SK-N-SH (cell line): ENCODE measurements at regions not wholly inside any gene's neighbourhood (a gene's known extent, or its start where the extent isn't known, plus 50 kb on each side); places are given as distances from the start of the nearest gene placed in this dataset.
"Not testable (repeated sequence)": the region's sequence is repeated elsewhere in the genome, so short reads cannot be mapped to it uniquely, and the experiment has no call there.

Source experiments
- CTCF ChIA-PET: fragments of 300-600, 350-600 bp; formaldehyde crosslinking; extraction: SDS; loops from one replicate; lab custom pipeline; 2021; lab: Yijun Ruan, JAX
- POLR2A ChIA-PET: fragments of 350-600 bp; sonication (Branson Sonifier 250); formaldehyde crosslinking; extraction: SDS; loops from one replicate; lab custom pipeline; 2020; ENCODE audit warnings: antibody characterized with exemption, inconsistent platforms; lab: Yijun Ruan, JAX
- DNase-seq: peaks from one replicate; pipeline ENCODE4 v3.0.0; 2012
- H2AFZ ChIP-seq: fragments of 200-600 bp; sonication (generic); 2 replicates; pipeline ENCODE4 v1.8.1; 2016; ENCODE audit warnings: antibody characterized with exemption, mild to moderate bottlenecking, low read depth
- H3F3A ChIP-seq: fragments of 200-600 bp; sonication (generic); replicated peaks from 2 replicates; pipeline ENCODE3; 2016; ENCODE audit warnings: antibody characterized with exemption, mild to moderate bottlenecking; ENCODE audit not compliant: insufficient read depth
- H3K27ac ChIP-seq, 2 experiments: fragments of 200-500 bp in 1 of 2; fragments of 200-600 bp in 1 of 2; sonication (Bioruptor generic) in 1 of 2; sonication (generic), shearing (Covaris generic) in 1 of 2; 2 replicates each; pipeline versions ENCODE4 v1.5.1 to v1.6.1; 2014 to 2016; ENCODE audit warnings: low read depth in 2 of 2, inconsistent platforms in 1 of 2, low read length in 1 of 2, mild to moderate bottlenecking in 1 of 2, mixed read lengths in 1 of 2
- H3K27me3 ChIP-seq: fragments of 200-600 bp; sonication (generic), shearing (Covaris generic); 2 replicates; pipeline ENCODE4 v1.6.1; 2016; ENCODE audit warnings: mixed run types; ENCODE audit not compliant: insufficient read depth
- H3K36me3 ChIP-seq, 2 experiments: fragments of 200-500 bp in 1 of 2; fragments of 200-600 bp in 1 of 2; sonication (Bioruptor generic) in 1 of 2; sonication (generic) in 1 of 2; replicated peaks in 1 of 2; 2 replicates each; pipeline versions ENCODE3 to v1.5.1; 2014 to 2016; ENCODE audit warnings: low read length in 1 of 2, mild to moderate bottlenecking in 1 of 2; ENCODE audit not compliant: insufficient read depth in 2 of 2, control insufficient read depth in 1 of 2
- H3K4me1 ChIP-seq, 2 experiments: fragments of 200-500 bp in 1 of 2; fragments of 200-600 bp in 1 of 2; sonication (Bioruptor generic) in 1 of 2; sonication (generic), shearing (Covaris generic) in 1 of 2; 2 replicates each; pipeline versions ENCODE4 v1.5.1 to v1.6.1; 2014 to 2016; ENCODE audit warnings: low read depth in 1 of 2, low read length in 1 of 2, mixed run types in 1 of 2; ENCODE audit not compliant: insufficient read depth in 2 of 2, control insufficient read depth in 1 of 2
- H3K4me2 ChIP-seq: fragments of 200-600 bp; sonication (generic), shearing (Covaris generic); 2 replicates; pipeline ENCODE4 v1.6.1; 2017; ENCODE audit warnings: mixed run types
- H3K4me3 ChIP-seq, 2 experiments: fragments of 200-500 bp in 1 of 2; fragments of 200-600 bp in 1 of 2; sonication (Bioruptor generic) in 1 of 2; sonication (generic), shearing (Covaris generic) in 1 of 2; 2 replicates each; pipeline versions ENCODE4 v1.5.1 to v1.8.1; 2014 to 2016; ENCODE audit warnings: low read depth in 2 of 2, inconsistent platforms in 1 of 2, low read length in 1 of 2, mild to moderate bottlenecking in 1 of 2, mixed read lengths in 1 of 2, moderate library complexity in 1 of 2
- H3K79me2 ChIP-seq: fragments of 200-600 bp; sonication (generic); 2 replicates; pipeline ENCODE4 v1.8.1; 2017; ENCODE audit warnings: mild to moderate bottlenecking; ENCODE audit not compliant: insufficient read depth
- H3K9ac ChIP-seq: fragments of 200-600 bp; sonication (generic); 2 replicates; pipeline ENCODE4 v1.6.1; 2017; ENCODE audit warnings: mixed run types
- H3K9me2 ChIP-seq: fragments of 200-600 bp; sonication (generic); 2 replicates; pipeline ENCODE4 v1.6.1; 2017; ENCODE audit warnings: mixed run types
- H3K9me3 ChIP-seq: fragments of 200-600 bp; sonication (generic); 2 replicates; pipeline ENCODE4 v1.6.1; 2017; ENCODE audit warnings: mixed run types, mild to moderate bottlenecking, moderate library complexity
- H4K20me1 ChIP-seq: fragments of 200-600 bp; sonication (generic); 2 replicates; pipeline ENCODE4 v1.6.1; 2017; ENCODE audit warnings: mild to moderate bottlenecking, mixed run types; ENCODE audit not compliant: insufficient read depth
- CHD2 ChIP-seq: fragments of 150-350 bp; IDR thresholded peaks from 2 replicates; pipeline ENCODE4 v1.6.1; 2018; ENCODE audit warnings: low read length; ENCODE audit not compliant: partially characterized antibody
- EP300 ChIP-seq, 2 experiments: IDR thresholded peaks; 2 replicates each; pipeline versions ENCODE4 v1.4.0 to v1.6.1; 2012; ENCODE audit warnings: borderline replicate concordance in 1 of 2, low read depth in 1 of 2, low read length in 1 of 2
- EZH2phosphoT487 ChIP-seq: fragments of 200-600 bp; sonication (generic); IDR thresholded peaks from 2 replicates; pipeline ENCODE4 v1.6.1; 2017; ENCODE audit warnings: low read depth, mixed run types, mild to moderate bottlenecking, antibody characterized with exemption, moderate library complexity, borderline replicate concordance
- FOSL2 ChIP-seq: IDR thresholded peaks from 2 replicates; pipeline ENCODE4 v1.4.0; 2012; ENCODE audit warnings: low read depth, mild to moderate bottlenecking, moderate library complexity, borderline replicate concordance
- FOXM1 ChIP-seq: IDR thresholded peaks from 2 replicates; pipeline ENCODE4 v1.4.0; 2012; ENCODE audit warnings: low read depth, mild to moderate bottlenecking
- NRF1 ChIP-seq: IDR thresholded peaks from 2 replicates; pipeline ENCODE4 v1.6.1; 2012; ENCODE audit warnings: low read depth, mild to moderate bottlenecking, low read length
- POLR2AphosphoS5 ChIP-seq: IDR thresholded peaks from 2 replicates; pipeline ENCODE4 v1.6.1; 2012; ENCODE audit warnings: low read depth, low read length
- RFX5 ChIP-seq: IDR thresholded peaks from 2 replicates; pipeline ENCODE4 v1.6.1; 2012; ENCODE audit warnings: mild to moderate bottlenecking, improper control_type of control experiment, low read length
- RXRA ChIP-seq: IDR thresholded peaks from 2 replicates; pipeline ENCODE4 v1.4.0; 2012; ENCODE audit warnings: low read depth, mild to moderate bottlenecking, borderline replicate concordance
- SIN3A ChIP-seq: IDR thresholded peaks from 2 replicates; pipeline ENCODE4 v1.6.1; 2012; ENCODE audit warnings: low read depth, mild to moderate bottlenecking, low read length, moderate library complexity, borderline replicate concordance
- SMC3 ChIP-seq: IDR thresholded peaks from 2 replicates; pipeline ENCODE4 v1.6.1; 2012; ENCODE audit warnings: low read depth, low read length, improper control_type of control experiment
- TAF1 ChIP-seq: IDR thresholded peaks from 2 replicates; pipeline ENCODE4 v1.6.1; 2012; ENCODE audit warnings: low read depth, mild to moderate bottlenecking, low read length, moderate library complexity, borderline replicate concordance
- TEAD4 ChIP-seq: IDR thresholded peaks from 2 replicates; pipeline ENCODE4 v1.4.0; 2012; ENCODE audit warnings: mild to moderate bottlenecking, borderline replicate concordance; ENCODE audit not compliant: insufficient read depth
- YY1 ChIP-seq: IDR thresholded peaks from 2 replicates; pipeline ENCODE4 v1.4.0; 2012; ENCODE audit warnings: low read depth, mild to moderate bottlenecking
- WGBS: methylation state at CpG from one replicate; pipeline ENCODE4 v1.1.6; 2017; ENCODE audit warnings: low lambda C conversion rate; 5-methylcytosine and 5-hydroxymethylcytosine counted together
- TF ChIP-seq, protein P1 (sequence below): fragments of 150-350 bp; IDR thresholded peaks from 2 replicates; pipeline ENCODE4 v1.6.1; 2016; ENCODE audit warnings: mild to moderate bottlenecking, low read depth, low read length
- TF ChIP-seq, protein P2 (sequence below): fragments of 150-350 bp; IDR thresholded peaks from 2 replicates; pipeline ENCODE4 v1.6.1; 2017; ENCODE audit warnings: antibody characterized with exemption, low read length, low read depth, borderline replicate concordance
- TF ChIP-seq, protein P3 (sequence below): IDR thresholded peaks from 2 replicates; pipeline ENCODE4; 2012

DNA sequence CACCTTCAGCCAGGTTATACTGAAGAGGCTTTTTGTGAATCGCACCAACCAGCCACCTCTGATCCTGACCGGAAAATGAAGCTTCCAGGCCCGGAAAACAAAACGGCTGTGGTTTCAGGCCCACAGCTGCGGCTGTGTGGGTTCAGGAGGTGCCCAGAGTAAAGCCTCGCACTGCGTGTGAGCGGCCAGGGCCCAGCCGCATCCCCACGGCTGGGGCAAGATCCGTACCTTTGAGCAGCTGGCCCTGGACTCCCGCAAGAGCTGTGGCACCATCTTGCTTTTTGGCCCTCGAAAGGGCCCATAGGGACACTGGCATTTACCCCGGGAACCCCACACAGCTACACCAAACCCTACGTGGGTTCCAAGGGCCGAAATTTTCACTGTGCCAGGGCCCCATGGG, 63.0 kb downstream of the GLUL start:
- WGBS = 67% methylated on average over 11 of the region's 16 CpGs
- CTCF ChIA-PET = no interaction called here
- Histone ChIP-seq H3F3A (no peaks in the 10 kb centered on the region), H4K20me1 (no peaks in the 10 kb centered on the region), H3K27me3 (no peaks in the 10 kb centered on the region), H3K9ac (no peak overlapping the region), H3K4me3 (no peak overlapping the region), H3K4me2 (no peak overlapping the region), H3K9me2 (no peaks in the 10 kb centered on the region), H3K9me3 (no peaks in the 10 kb centered on the region), H3K4me1 (no peaks in the 10 kb centered on the region), H3K79me2 (no peaks in the 10 kb centered on the region), H3K36me3 (no peaks in the 10 kb centered on the region), H2AFZ (no peak overlapping the region), H3K27ac (no peak overlapping the region)
- TF ChIP-seq, protein P1, sequence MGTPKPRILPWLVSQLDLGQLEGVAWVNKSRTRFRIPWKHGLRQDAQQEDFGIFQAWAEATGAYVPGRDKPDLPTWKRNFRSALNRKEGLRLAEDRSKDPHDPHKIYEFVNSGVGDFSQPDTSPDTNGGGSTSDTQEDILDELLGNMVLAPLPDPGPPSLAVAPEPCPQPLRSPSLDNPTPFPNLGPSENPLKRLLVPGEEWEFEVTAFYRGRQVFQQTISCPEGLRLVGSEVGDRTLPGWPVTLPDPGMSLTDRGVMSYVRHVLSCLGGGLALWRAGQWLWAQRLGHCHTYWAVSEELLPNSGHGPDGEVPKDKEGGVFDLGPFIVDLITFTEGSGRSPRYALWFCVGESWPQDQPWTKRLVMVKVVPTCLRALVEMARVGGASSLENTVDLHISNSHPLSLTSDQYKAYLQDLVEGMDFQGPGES = no peak
- TF ChIP-seq TAF1 (no peak), RFX5 (no peak), FOSL2 (no peak), SMC3 (no peak), TEAD4 (no peak)
- no peak for DNase-seq
- POLR2A ChIA-PET = no interaction called here

DNA sequence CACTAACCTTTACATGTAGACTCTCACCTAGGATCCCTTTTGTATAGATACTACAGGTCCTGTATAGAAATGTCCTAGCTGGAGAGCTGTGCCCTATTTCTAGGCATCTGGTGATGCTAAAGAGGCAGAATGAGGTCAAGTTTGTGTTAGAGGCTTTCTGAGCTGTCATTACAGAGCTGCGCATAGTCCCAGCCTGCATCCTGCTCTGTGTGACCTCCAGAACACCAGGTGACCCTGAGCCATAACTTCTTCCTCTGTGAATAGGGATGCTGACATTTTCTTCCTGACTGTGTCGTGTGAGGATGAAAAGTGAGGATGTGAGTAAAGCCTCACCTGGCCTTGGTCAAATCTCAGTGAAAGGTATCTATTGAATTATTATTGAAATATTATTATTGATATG, 66.3 kb downstream of the GLUL start:
- WGBS = 48% methylated on average over 2 of the region's 2 CpGs

DNA sequence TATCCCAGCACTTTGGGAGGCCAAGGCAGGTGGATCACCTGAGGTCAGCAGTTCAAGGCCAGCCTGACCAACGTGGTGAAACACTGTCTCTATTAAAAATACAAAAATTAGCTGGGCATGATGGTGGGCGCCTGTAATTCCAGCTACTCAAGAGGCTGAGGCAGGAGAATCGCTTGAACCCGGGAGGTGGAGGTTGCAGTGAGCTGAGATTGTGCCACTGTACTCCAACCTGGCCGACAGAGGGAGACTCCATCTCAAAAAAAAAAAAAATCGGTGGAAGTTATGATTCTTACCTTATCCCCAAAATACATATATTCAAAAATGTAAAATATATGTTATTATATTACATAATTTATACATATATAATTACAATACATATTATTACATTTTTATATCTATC, 70.1 kb downstream of the GLUL start:
- H4K20me1 ChIP-seq, DNase-seq, H3K27me3 ChIP-seq, H2AFZ ChIP-seq, H3K9me2 ChIP-seq, H3K27ac ChIP-seq, H3K4me1 ChIP-seq, POLR2A ChIA-PET, H3K36me3 ChIP-seq, H3F3A ChIP-seq, H3K9me3 ChIP-seq, H3K4me3 ChIP-seq, H3K9ac ChIP-seq, H3K4me2 ChIP-seq, H3K79me2 ChIP-seq: not testable (repeated sequence)
- WGBS = 19% methylated on average over 6 of the region's 6 CpGs
- CTCF ChIA-PET = interaction anchor here (0.6 kb wide), 1 partner anchor 47 kb away, joined by 3 read pairs; no protein-coding TSS in a partner anchor

More for the DNA sequence above, 66.3 kb downstream of the GLUL start:
- Histone ChIP-seq H3K4me3 (no peak overlapping the region), H3K9me3 (no peaks in the 10 kb centered on the region)
- POLR2A ChIA-PET = no interaction called here
- no peak for TF ChIP-seq EP300 (IDR thresholded peaks at IDR 0.05; ENCODE audit: borderline replicate concordance in 1 of 2, low read depth in 1 of 2, low read length in 1 of 2)
- TF ChIP-seq, protein P2, sequence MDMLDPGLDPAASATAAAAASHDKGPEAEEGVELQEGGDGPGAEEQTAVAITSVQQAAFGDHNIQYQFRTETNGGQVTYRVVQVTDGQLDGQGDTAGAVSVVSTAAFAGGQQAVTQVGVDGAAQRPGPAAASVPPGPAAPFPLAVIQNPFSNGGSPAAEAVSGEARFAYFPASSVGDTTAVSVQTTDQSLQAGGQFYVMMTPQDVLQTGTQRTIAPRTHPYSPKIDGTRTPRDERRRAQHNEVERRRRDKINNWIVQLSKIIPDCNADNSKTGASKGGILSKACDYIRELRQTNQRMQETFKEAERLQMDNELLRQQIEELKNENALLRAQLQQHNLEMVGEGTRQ = no peak
- TF ChIP-seq SIN3A = no peak
- TF ChIP-seq POLR2AphosphoS5 = no peak
- TF ChIP-seq TAF1 = no peak
- TF ChIP-seq FOXM1 = no peak
- no peak for TF ChIP-seq FOSL2
- TF ChIP-seq EZH2phosphoT487 = no peak
- TF ChIP-seq RXRA = no peak
- TF ChIP-seq SMC3 = no peak
- no peak for TF ChIP-seq YY1
- no peak for TF ChIP-seq CHD2
- TF ChIP-seq RFX5 = no peak
- no peak for TF ChIP-seq NRF1
- TF ChIP-seq, protein P3, sequence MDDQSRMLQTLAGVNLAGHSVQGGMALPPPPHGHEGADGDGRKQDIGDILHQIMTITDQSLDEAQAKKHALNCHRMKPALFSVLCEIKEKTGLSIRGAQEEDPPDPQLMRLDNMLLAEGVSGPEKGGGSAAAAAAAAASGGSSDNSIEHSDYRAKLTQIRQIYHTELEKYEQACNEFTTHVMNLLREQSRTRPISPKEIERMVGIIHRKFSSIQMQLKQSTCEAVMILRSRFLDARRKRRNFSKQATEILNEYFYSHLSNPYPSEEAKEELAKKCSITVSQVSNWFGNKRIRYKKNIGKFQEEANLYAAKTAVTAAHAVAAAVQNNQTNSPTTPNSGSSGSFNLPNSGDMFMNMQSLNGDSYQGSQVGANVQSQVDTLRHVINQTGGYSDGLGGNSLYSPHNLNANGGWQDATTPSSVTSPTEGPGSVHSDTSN = no peak
- TF ChIP-seq, all 33 proteins: peak for 0
- Histone ChIP-seq H4K20me1 (no peaks in the 10 kb centered on the region), H3F3A (no peaks in the 10 kb centered on the region), H3K79me2 (no peaks in the 10 kb centered on the region), H3K4me1 (no peaks in the 10 kb centered on the region), H3K4me2 (no peak overlapping the region), H3K36me3 (no peaks in the 10 kb centered on the region), H3K27ac (no peak overlapping the region), H3K27me3 (no peaks in the 10 kb centered on the region), H3K9ac (no peak overlapping the region), H3K9me2 (no peaks in the 10 kb centered on the region), H2AFZ (no peak overlapping the region)
- CTCF ChIA-PET = interaction anchor here (1.2 kb wide), 1 partner anchor 182 kb away, joined by 4 read pairs; no protein-coding TSS in a partner anchor
- no peak for DNase-seq
